Testis (tissue), 2 donors: ENCODE measurements at regions not wholly inside any gene's neighbourhood (a gene's known extent, or its start where the extent isn't known, plus 50 kb on each side); places are given as distances from the start of the nearest gene placed in this dataset.

Experiments
- DNase-seq: peaks from one replicate; pipeline ENCODE4 v3.0.0-alpha.2; 2019
- H3K27ac ChIP-seq, 2 donors: fragments of 200-600 bp; sonication (generic); one replicate each; pipeline ENCODE4 v1.5.1; 2019
- H3K27me3 ChIP-seq: fragments of 200-600 bp; sonication (generic); one replicate; pipeline ENCODE4 v1.5.1; 2019
- H3K36me3 ChIP-seq: fragments of 200-600 bp; sonication (generic); one replicate; pipeline ENCODE4 v1.5.1; 2017; ENCODE audit warnings: low read depth; ENCODE audit errors: missing control alignments
- H3K4me1 ChIP-seq: fragments of 200-600 bp; sonication (generic); one replicate; pipeline ENCODE4 v1.5.1; 2019
- H3K4me3 ChIP-seq, 2 donors: fragments of 200-600 bp; sonication (generic); one replicate each; pipeline ENCODE4 v1.5.1; 2017 to 2019
- H3K9me3 ChIP-seq: fragments of 200-600 bp; sonication (generic); one replicate; pipeline ENCODE4 v1.5.1; 2017
- POLR2A ChIP-seq: fragments of 450-650 bp; IDR thresholded peaks from one replicate; pipeline ENCODE4 v1.6.1; 2017; ENCODE audit warnings: antibody characterized with exemption, mild to moderate bottlenecking, moderate library complexity
- WGBS, 2 donors: methylation state at CpG; one replicate each; pipeline ENCODE4 v1.1.5; 2018; 5-methylcytosine and 5-hydroxymethylcytosine counted together
- intact Hi-C: fragments of 100-400 bp; cut with DNase I; formaldehyde crosslinking; loops from one replicate; pipeline ENCODE4 v1.15.1; 2023; ENCODE audit warnings: low total_unique reads
- TF ChIP-seq, protein P1 (sequence below), 3 experiments: fragments of 450-650 bp in 2 of 3; fragments of 200-600 bp in 1 of 3; sonication (generic) in 1 of 3; IDR thresholded peaks; one replicate each; pipeline ENCODE4 v1.5.1; 2016 to 2019; ENCODE audit warnings: antibody characterized with exemption in 3 of 3, mild to moderate bottlenecking in 2 of 3, moderate library complexity in 1 of 3

GRCh38 chr11:70574725-70575347 lies 176.5 kb downstream of the CTTN start:
- Histone ChIP-seq H3K4me1 (no peaks in the 10 kb centered on the region), H3K4me3 (no peak overlapping the region), H3K27me3 (no peaks in the 10 kb centered on the region), H3K36me3 (no peaks in the 10 kb centered on the region), H3K9me3 (no peaks in the 10 kb centered on the region), H3K27ac (no peak overlapping the region)
- TF ChIP-seq POLR2A, result no peak
- TF ChIP-seq, protein P1, sequence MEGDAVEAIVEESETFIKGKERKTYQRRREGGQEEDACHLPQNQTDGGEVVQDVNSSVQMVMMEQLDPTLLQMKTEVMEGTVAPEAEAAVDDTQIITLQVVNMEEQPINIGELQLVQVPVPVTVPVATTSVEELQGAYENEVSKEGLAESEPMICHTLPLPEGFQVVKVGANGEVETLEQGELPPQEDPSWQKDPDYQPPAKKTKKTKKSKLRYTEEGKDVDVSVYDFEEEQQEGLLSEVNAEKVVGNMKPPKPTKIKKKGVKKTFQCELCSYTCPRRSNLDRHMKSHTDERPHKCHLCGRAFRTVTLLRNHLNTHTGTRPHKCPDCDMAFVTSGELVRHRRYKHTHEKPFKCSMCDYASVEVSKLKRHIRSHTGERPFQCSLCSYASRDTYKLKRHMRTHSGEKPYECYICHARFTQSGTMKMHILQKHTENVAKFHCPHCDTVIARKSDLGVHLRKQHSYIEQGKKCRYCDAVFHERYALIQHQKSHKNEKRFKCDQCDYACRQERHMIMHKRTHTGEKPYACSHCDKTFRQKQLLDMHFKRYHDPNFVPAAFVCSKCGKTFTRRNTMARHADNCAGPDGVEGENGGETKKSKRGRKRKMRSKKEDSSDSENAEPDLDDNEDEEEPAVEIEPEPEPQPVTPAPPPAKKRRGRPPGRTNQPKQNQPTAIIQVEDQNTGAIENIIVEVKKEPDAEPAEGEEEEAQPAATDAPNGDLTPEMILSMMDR (IDR thresholded peaks at IDR 0.05), result no peak
- 88 to 91% methylated on average over 12 of the region's 12 CpGs for WGBS, 2 donors
- DNase-seq, result no peak
- intact Hi-C loops, result no loop called here

DNA sequence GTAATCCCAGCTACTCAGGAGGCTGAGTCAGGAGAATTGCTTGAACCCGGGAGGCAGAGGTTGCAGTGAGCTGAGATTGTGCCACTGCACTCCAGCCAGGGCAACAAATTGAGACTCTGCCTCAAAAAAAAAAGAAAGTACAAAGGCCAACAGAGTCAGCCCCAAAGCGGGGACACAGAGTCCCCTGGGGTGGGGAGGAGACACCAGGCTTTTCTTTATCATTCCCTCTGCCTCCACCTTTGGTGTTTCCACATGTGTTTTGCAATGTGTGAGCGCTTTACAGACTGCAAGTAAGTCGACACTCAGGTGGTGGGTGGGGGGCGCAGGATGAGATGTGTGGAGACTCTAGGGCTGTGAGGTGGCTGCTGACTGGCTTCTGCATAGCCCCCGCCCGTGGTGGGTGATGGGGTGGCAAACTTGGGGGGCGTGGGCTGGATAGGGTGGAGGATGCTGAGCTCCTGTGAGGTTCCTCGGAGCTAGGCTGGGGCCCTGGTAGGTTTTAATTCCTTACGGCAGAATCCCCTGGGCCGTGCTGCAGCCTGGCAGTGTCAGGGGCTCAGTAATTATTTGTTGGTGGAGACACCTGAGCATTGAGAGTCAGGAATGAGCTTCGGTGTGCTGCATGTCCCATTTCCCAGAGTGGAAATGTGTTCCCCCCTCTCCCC lies 177.2 kb downstream of the CTTN start:
- Histone ChIP-seq H3K4me3 (no peak overlapping the region), H3K27me3 (no peaks in the 10 kb centered on the region), H3K36me3 (no peaks in the 10 kb centered on the region), H3K27ac (no peak overlapping the region), H3K4me1 (no peaks in the 10 kb centered on the region), H3K9me3 (no peaks in the 10 kb centered on the region)
- DNase-seq, result no peak
- WGBS, 2 donors, result 87 to 92% methylated on average over 11 to 12 of the region's 12 CpGs
- no peak for TF ChIP-seq POLR2A
- TF ChIP-seq, protein P1 (IDR thresholded peaks at IDR 0.05), result no peak
- intact Hi-C loops, result no loop called here

DNA sequence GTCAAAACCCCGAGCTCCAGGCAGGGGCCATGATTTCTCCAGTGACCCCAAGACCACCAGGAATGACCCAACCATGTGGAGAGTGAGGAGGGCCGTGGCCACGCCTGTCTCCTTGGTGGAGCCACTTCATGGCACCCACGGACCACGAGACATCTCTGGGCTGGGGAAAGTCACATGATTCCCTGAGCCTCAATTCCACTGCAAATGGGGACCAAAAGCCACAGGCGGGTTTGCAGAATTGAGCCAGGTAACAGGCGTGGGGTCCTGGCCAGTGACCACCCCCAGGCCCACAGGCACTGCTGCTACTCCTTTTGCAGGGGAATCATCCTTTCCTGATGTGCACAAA lies 178.9 kb downstream of the CTTN start:
- intact Hi-C loops, result no loop called here
- no peaks in the 10 kb centered on the region for H3K27me3 ChIP-seq
- WGBS, 2 donors, result 80 to 82% methylated on average over 4 to 7 of the region's 7 CpGs
- TF ChIP-seq, protein P1 (IDR thresholded peaks at IDR 0.05), result no peak
- TF ChIP-seq POLR2A, result no peak
- no peak overlapping the region for H3K27ac ChIP-seq
- no peaks in the 10 kb centered on the region for H3K9me3 ChIP-seq
- H3K4me1 ChIP-seq, result no peaks in the 10 kb centered on the region
- no peaks in the 10 kb centered on the region for H3K36me3 ChIP-seq
- no peak overlapping the region for H3K4me3 ChIP-seq
- no peak for DNase-seq

DNA sequence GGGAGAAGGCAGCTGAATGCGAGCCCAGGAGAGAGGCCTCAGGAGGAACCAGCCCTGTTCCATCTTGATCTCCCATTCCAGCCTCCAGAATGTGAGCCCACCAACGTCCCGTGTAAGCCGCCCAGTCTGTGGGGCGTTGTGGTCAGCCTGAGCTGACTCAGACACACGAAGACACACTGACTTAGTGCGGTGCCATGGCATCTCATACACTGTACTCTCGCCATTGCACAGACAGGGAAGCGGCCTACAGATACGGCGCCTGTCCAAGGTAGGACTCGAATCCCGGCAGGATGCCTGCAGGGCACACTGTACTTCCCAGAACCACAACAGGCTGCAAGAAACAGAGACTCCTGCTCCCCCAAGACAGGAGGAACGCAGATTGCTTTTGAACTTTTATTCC lies 179.6 kb downstream of the CTTN start:
- 60 to 87% methylated on average over 1 to 14 of the region's 14 CpGs for WGBS, 2 donors
- Histone ChIP-seq H3K36me3 (no peaks in the 10 kb centered on the region), H3K4me3 (no peak overlapping the region), H3K27ac (no peak overlapping the region), H3K4me1 (no peaks in the 10 kb centered on the region), H3K27me3 (no peaks in the 10 kb centered on the region), H3K9me3 (no peaks in the 10 kb centered on the region)
- intact Hi-C loops, result no loop called here
- TF ChIP-seq, protein P1 (IDR thresholded peaks at IDR 0.05), result no peak
- TF ChIP-seq POLR2A, result no peak
- no peak for DNase-seq

DNA sequence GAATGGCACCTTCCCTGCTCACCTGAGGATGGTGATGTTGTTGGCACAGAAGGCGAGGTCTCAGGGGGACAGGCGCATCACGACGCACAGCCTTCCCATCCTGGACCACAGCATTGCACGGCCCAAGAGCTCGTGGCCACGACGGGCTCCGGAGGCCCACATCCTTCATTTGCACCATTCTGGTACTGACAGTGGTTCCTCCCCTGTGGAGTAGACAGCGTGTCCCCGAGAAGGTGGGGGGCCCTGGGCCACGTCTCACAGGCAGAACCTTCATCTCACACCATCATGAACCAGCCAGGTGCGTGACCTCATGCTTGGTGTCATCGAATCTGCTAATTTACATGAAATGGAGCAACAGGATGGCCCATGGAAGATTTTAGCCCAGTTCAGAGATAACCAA lies 180.0 kb downstream of the CTTN start:
- Histone ChIP-seq H3K4me1 (no peaks in the 10 kb centered on the region), H3K4me3 (no peak overlapping the region), H3K36me3 (no peaks in the 10 kb centered on the region), H3K27me3 (no peaks in the 10 kb centered on the region), H3K9me3 (no peaks in the 10 kb centered on the region), H3K27ac (no peak overlapping the region)
- intact Hi-C loops, result no loop called here
- no peak for DNase-seq
- 93 to 100% methylated on average over 2 to 14 of the region's 14 CpGs for WGBS, 2 donors
- TF ChIP-seq POLR2A, result no peak
- TF ChIP-seq, protein P1 (IDR thresholded peaks at IDR 0.05), result no peak
